HG03439 (cell line): ENCODE measurements at regions not wholly inside any gene's neighbourhood (a gene's known extent, or its start where the extent isn't known, plus 50 kb on each side); places are given as distances from the start of the nearest gene placed in this dataset.
"Not testable (repeated sequence)": the region's sequence is repeated elsewhere in the genome, so short reads cannot be mapped to it uniquely, and the experiment has no call there.

ENCODE experiments used
- ATAC-seq: cut with Tn5 transposase; IDR thresholded peaks from one replicate; pipeline ENCODE4 v1.9.1; 2021; ENCODE audit warnings: mild to moderate bottlenecking, moderate library complexity; ENCODE audit not compliant: unreplicated experiment

GRCh38 chr5:106399391-106399790 is 1271.3 kb downstream of the EFNA5 start:
- ATAC-seq: no peak

GRCh38 chr5:106397700-106398099 is 1273.0 kb downstream of the EFNA5 start:
- ATAC-seq: no peak

GRCh38 chr5:106393276-106393675 is 1277.5 kb downstream of the EFNA5 start:
- no peak for ATAC-seq

- no peak for ATAC-seq
Observed at GRCh38 chr5:106392766-106393165, 1278.0 kb downstream of the EFNA5 start.

GRCh38 chr5:106387767-106388166 is 1283.0 kb downstream of the EFNA5 start:
- ATAC-seq: not testable (repeated sequence)

- ATAC-seq: no peak
Observed at GRCh38 chr5:106386287-106386686, 1284.5 kb downstream of the EFNA5 start.

GRCh38 chr5:106380736-106381135 is 1290.0 kb downstream of the EFNA5 start:
- no peak for ATAC-seq

GRCh38 chr5:106376522-106376921 is 1294.2 kb downstream of the EFNA5 start:
- ATAC-seq: no peak

GRCh38 chr5:106374956-106375355 is 1295.8 kb downstream of the EFNA5 start:
- no peak for ATAC-seq

GRCh38 chr5:106368021-106368420 is 1302.7 kb downstream of the EFNA5 start:
- ATAC-seq: no peak

- no peak for ATAC-seq
Observed at GRCh38 chr5:106367281-106367680, 1303.5 kb downstream of the EFNA5 start.

GRCh38 chr5:106363578-106363977 is 1307.2 kb downstream of the EFNA5 start:
- no peak for ATAC-seq

GRCh38 chr5:106361905-106362304 is 1308.8 kb downstream of the EFNA5 start:
- no peak for ATAC-seq

GRCh38 chr5:106331415-106331814 is 1339.3 kb downstream of the EFNA5 start:
- ATAC-seq: no peak

- no peak for ATAC-seq
Observed at GRCh38 chr5:106324356-106324755, 1346.4 kb downstream of the EFNA5 start.

GRCh38 chr5:106321242-106321641 is 1349.5 kb downstream of the EFNA5 start:
- ATAC-seq: no peak

GRCh38 chr5:106314221-106314824 is 1356.4 kb downstream of the EFNA5 start:
- ATAC-seq: no peak

GRCh38 chr5:106312360-106312759 is 1358.4 kb downstream of the EFNA5 start:
- ATAC-seq: no peak

- ATAC-seq: no peak
Observed at GRCh38 chr5:106311230-106311915, 1359.4 kb downstream of the EFNA5 start.

- ATAC-seq: no peak
Observed at GRCh38 chr5:106307265-106307664, 1363.5 kb downstream of the EFNA5 start.

GRCh38 chr5:106306313-106307028 is 1364.3 kb downstream of the EFNA5 start:
- no peak for ATAC-seq

- ATAC-seq: no peak
Observed at GRCh38 chr5:106303911-106304310, 1366.8 kb downstream of the EFNA5 start.
